K562 (cell line): ENCODE measurements at regions not wholly inside any gene's neighbourhood (a gene's known extent, or its start where the extent isn't known, plus 50 kb on each side); places are given as distances from the start of the nearest gene placed in this dataset.

Experiments used
- ATAC-seq: fragments of 200-7000 bp; cut with Tn5 transposase; 3 replicates; pipeline ENCODE4 v1.9.1; 2020; ENCODE audit warnings: moderate library complexity
- BruUV-seq: library from RNA; stranded (reverse); fragments of 400-500 nt; replicated peaks from 2 replicates; lab custom pipeline; 2021; lab: Mats Ljungman, UMichigan
- CTCF ChIA-PET: fragments of 300-600 bp; formaldehyde crosslinking; extraction: SDS; loops from one replicate; lab custom pipeline; 2021; ENCODE audit warnings: low intra/inter-chr PET ratio; lab: Yijun Ruan, JAX
- POLR2A ChIA-PET: fragments of 300-600, 350-650 bp; sonication (Branson Sonifier 250); formaldehyde crosslinking; extraction: SDS; loops from one replicate; lab custom pipeline; 2021; ENCODE audit warnings: antibody characterized with exemption, inconsistent platforms; lab: Yijun Ruan, JAX
- DNase-seq, 4 experiments: peaks; one replicate each; pipeline versions ENCODE4 v3.0.0 to v3.0.0-alpha.2; 2011 to 2018; ENCODE audit warnings: low spot score in 3 of 4, mixed read lengths in 3 of 4; ENCODE audit errors: extremely low read depth in 1 of 4
- FAIRE-seq: peaks from 2 replicates; lab custom pipeline; 2011; peaks lifted over from hg19 to GRCh38; lab: Jason Lieb, UNC
- H2AFZ ChIP-seq: 2 replicates; pipeline ENCODE4 v1.6.0; 2011; ENCODE audit warnings: low read depth, low read length, control low read depth, inconsistent platforms
- H3K27ac ChIP-seq: fragments of 200-600 bp; 3 replicates; pipeline ENCODE4 v1.8.0; 2011; ENCODE audit warnings: low read depth, mild to moderate bottlenecking, control low read depth, inconsistent platforms, low read length, moderate library complexity, mixed read lengths; ENCODE audit errors: extremely low read depth
- H3K27me3 ChIP-seq, 2 experiments: fragments of 300-600 bp in 1 of 2; 2 replicates in 1 of 2; 3 replicates in 1 of 2; pipeline versions ENCODE4 v1.6.0 to v1.8.0; 2011; ENCODE audit warnings: inconsistent platforms in 2 of 2, low read length in 2 of 2, mild to moderate bottlenecking in 1 of 2, mixed read lengths in 1 of 2, moderate library complexity in 1 of 2; ENCODE audit not compliant: control insufficient read depth in 2 of 2, insufficient read depth in 2 of 2
- H3K36me3 ChIP-seq: fragments of 300-600 bp; 3 replicates; pipeline ENCODE4 v1.8.0; 2011; ENCODE audit warnings: mild to moderate bottlenecking, low read length, inconsistent platforms; ENCODE audit not compliant: control insufficient read depth, insufficient read depth
- H3K4me1 ChIP-seq, 2 experiments: fragments of 200-600 bp in 1 of 2; replicated peaks in 1 of 2; 2 replicates in 1 of 2; 3 replicates in 1 of 2; pipeline versions ENCODE4 v1.5.1 to v1.8.0; 2011; ENCODE audit warnings: inconsistent platforms in 2 of 2, low read length in 2 of 2, mild to moderate bottlenecking in 1 of 2, mixed read lengths in 1 of 2, moderate library complexity in 1 of 2; ENCODE audit not compliant: control insufficient read depth in 2 of 2, insufficient read depth in 2 of 2
- H3K4me2 ChIP-seq: 2 replicates; pipeline ENCODE4 v1.6.1; 2011; ENCODE audit warnings: low read length, control low read depth, inconsistent platforms, mixed read lengths; ENCODE audit not compliant: insufficient read depth
- H3K4me3 ChIP-seq: fragments of 200-600 bp; sonication (generic), shearing (Covaris generic); 2 replicates; pipeline ENCODE4 v1.5.1; 2016; ENCODE audit warnings: control low read depth, inconsistent platforms
- H3K79me2 ChIP-seq: fragments of 200-600 bp; 3 replicates; pipeline ENCODE4 v1.8.0; 2011; ENCODE audit warnings: low read length, inconsistent platforms; ENCODE audit not compliant: control insufficient read depth, insufficient read depth
- H3K9ac ChIP-seq, 2 experiments: 2 replicates each; pipeline versions ENCODE4 v1.6.0 to v1.6.1; 2011; ENCODE audit warnings: low read depth in 2 of 2, low read length in 2 of 2, control low read depth in 1 of 2, inconsistent platforms in 1 of 2, mild to moderate bottlenecking in 1 of 2, mixed read lengths in 1 of 2; ENCODE audit not compliant: insufficient read depth in 1 of 2
- H3K9me1 ChIP-seq: one replicate; pipeline ENCODE4 v1.6.0; 2011; ENCODE audit warnings: inconsistent platforms, mild to moderate bottlenecking, low read length, moderate library complexity; ENCODE audit not compliant: control insufficient read depth, insufficient read depth
- H3K9me3 ChIP-seq: replicated peaks from 2 replicates; pipeline ENCODE4 v1.5.1; 2011; ENCODE audit warnings: low read depth, low read length, inconsistent platforms; ENCODE audit not compliant: control insufficient read depth, insufficient read depth
- H4K20me1 ChIP-seq: replicated peaks from 2 replicates; pipeline ENCODE4 v1.6.1; 2011; ENCODE audit warnings: low read length, inconsistent platforms, mixed read lengths; ENCODE audit not compliant: control insufficient read depth, insufficient read depth
- CBX1 ChIP-seq: sonication (generic); IDR thresholded peaks from 2 replicates; pipeline ENCODE4 v1.6.1; 2016; ENCODE audit warnings: antibody characterized with exemption, low read depth, mild to moderate bottlenecking
- CXXC5 ChIP-seq: fragments of 250-450 bp; sonication (Bioruptor Pico); IDR thresholded peaks from 2 replicates; pipeline ENCODE4 v1.8.0; 2022; ENCODE audit warnings: inconsistent platforms, mild to moderate bottlenecking, moderate library complexity
- MXD1 ChIP-seq: fragments of 250-450 bp; sonication (Bioruptor Pico); IDR thresholded peaks from 2 replicates; pipeline ENCODE4 v1.8.0; 2021; ENCODE audit warnings: borderline replicate concordance, mild to moderate bottlenecking, moderate library complexity; ENCODE audit not compliant: poor library complexity, severe bottlenecking
- NUFIP1 ChIP-seq: fragments of 450-650 bp; IDR thresholded peaks from 2 replicates; pipeline ENCODE4 v1.6.1; 2018; ENCODE audit not compliant: partially characterized antibody
- OTX1 ChIP-seq: fragments of 450-650 bp; formaldehyde crosslinking; IDR thresholded peaks from 2 replicates; pipeline ENCODE4 v1.4.0; 2022; ENCODE audit warnings: mild to moderate bottlenecking
- SMAD4 ChIP-seq: fragments of 250-450 bp; sonication (Bioruptor Pico); conservative IDR thresholded peaks from 2 replicates; pipeline ENCODE4 v1.8.0; 2021; ENCODE audit warnings: inconsistent platforms, mild to moderate bottlenecking, moderate library complexity
- STAG1 ChIP-seq: sonication (generic); formaldehyde crosslinking; IDR thresholded peaks from 2 replicates; pipeline ENCODE4 v1.5.0; 2020; ENCODE audit warnings: missing genetic modification reagents, borderline replicate concordance
- TCF7 ChIP-seq: sonication (generic); IDR thresholded peaks from 2 replicates; pipeline ENCODE4 v1.6.1; 2016; ENCODE audit warnings: antibody characterized with exemption, borderline replicate concordance
- U2AF2 ChIP-seq: fragments of 200-400 bp; formaldehyde crosslinking; optimal IDR thresholded peaks from 2 replicates; pipeline ENCODE3; 2017; ENCODE audit warnings: low read depth, mild to moderate bottlenecking, low read length
- ZNF124 ChIP-seq: sonication (generic); formaldehyde crosslinking; IDR thresholded peaks from 2 replicates; pipeline ENCODE4 v1.8.1; 2022; ENCODE audit warnings: missing genetic modification reagents
- ZNF212 ChIP-seq: fragments of 450-650 bp; formaldehyde crosslinking; IDR thresholded peaks from 2 replicates; pipeline ENCODE4 v1.4.0; 2020; ENCODE audit warnings: mild to moderate bottlenecking
- ZNF263 ChIP-seq: sonication (generic); formaldehyde crosslinking; IDR thresholded peaks from 2 replicates; pipeline ENCODE4 v1.8.0; 2022; ENCODE audit warnings: mild to moderate bottlenecking, missing genetic modification reagents, borderline replicate concordance
- ZNF3 ChIP-seq: fragments of 250-450 bp; sonication (Bioruptor Pico); IDR thresholded peaks from 2 replicates; pipeline ENCODE4 v1.5.0; 2021; ENCODE audit warnings: mild to moderate bottlenecking, moderate library complexity
- ZNF395 ChIP-seq: fragments of 200-800 bp; sonication (Bioruptor generic); IDR thresholded peaks from 2 replicates; pipeline ENCODE4 v1.6.1; 2017; ENCODE audit warnings: missing genetic modification characterization, missing compliant biosample characterization
- WGBS: fragments of 100-300 bp; shearing (Covaris generic); methylation state at CpG from one replicate; pipeline ENCODE4 v1.1.6; 2016; ENCODE audit warnings: low coverage, mixed read lengths; ENCODE audit not compliant: insufficient coverage; ENCODE audit errors: missing lambda C conversion rate; 5-methylcytosine and 5-hydroxymethylcytosine counted together
- in situ Hi-C: fragments of 300-500 bp; cut with MboI; formaldehyde crosslinking; loops from 4 replicates; pipeline ENCODE4 v1.15.0; 2018; ENCODE audit warnings: inconsistent platforms, mixed read lengths
- intact Hi-C: fragments of 100-400 bp; cut with micrococcal nuclease; formaldehyde crosslinking; loops from 2 replicates; pipeline ENCODE4 v1.14.2; 2022
- TF ChIP-seq, protein P1 (sequence below), 2 experiments: fragments of 250-450 bp in 1 of 2; fragments of 450-650 bp in 1 of 2; sonication (Bioruptor Pico) in 1 of 2; IDR thresholded peaks; 2 replicates each; pipeline versions ENCODE4 v1.6.1 to v1.8.0; 2016 to 2021; ENCODE audit warnings: mild to moderate bottlenecking in 2 of 2, moderate library complexity in 2 of 2, missing compliant biosample characterization in 1 of 2, missing genetic modification characterization in 1 of 2

DNA sequence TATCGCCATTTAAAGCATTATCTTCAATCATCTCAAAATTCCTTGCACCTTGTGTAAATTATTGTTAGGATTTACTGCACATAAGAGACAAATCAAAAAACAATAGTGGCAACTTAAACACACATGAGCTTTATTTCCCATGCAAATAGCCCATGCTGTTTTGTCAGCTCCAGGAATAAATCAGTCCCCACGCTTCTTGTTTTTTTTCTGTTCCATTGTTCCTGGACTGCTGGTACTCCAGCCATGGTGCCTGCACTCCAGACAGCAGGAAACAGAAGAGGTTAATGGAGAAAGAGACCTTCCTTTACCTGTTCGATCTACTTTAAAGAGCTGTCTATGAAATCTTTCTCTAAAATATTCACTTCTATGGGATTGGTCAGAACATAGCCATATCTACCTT, 1515.7 kb upstream of the TENM3 start:
- H3K9ac ChIP-seq, result no peak overlapping the region
- in situ Hi-C loops (no loop called here), intact Hi-C loops (no loop called here)
- no peaks in the 10 kb centered on the region for H4K20me1 ChIP-seq
- TF ChIP-seq CBX1 (no peak), SMAD4 (CRISPR knock-in tag) (no peak), ZNF263 (CRISPR knock-in tag) (no peak), MXD1 (CRISPR knock-in tag) (no peak), NUFIP1 (no peak), CXXC5 (no peak), ZNF124 (CRISPR knock-in tag) (no peak), ZNF395 (CRISPR knock-in tag) (no peak), TCF7 (no peak), U2AF2 (no peak), STAG1 (CRISPR knock-in tag) (no peak), ZNF3 (CRISPR knock-in tag) (no peak), ZNF212 (CRISPR knock-in tag) (no peak), OTX1 (CRISPR knock-in tag) (no peak)
- TF ChIP-seq, protein P1, sequence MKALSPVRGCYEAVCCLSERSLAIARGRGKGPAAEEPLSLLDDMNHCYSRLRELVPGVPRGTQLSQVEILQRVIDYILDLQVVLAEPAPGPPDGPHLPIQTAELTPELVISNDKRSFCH (CRISPR knock-in tag; IDR thresholded peaks at IDR 0.05), result no peak
- TF ChIP-seq, protein P1 (tag; IDR thresholded peaks at IDR 0.05), result no peak
- ChIA-PET CTCF (no interaction called here), POLR2A (no interaction called here)
- H3K4me2 ChIP-seq, result no peak overlapping the region
- no peak overlapping the region for H2AFZ ChIP-seq
- FAIRE-seq (no peak), ATAC-seq (no peak), DNase-seq (no peak)
- BruUV-seq, result no TSS peak
- no peaks in the 10 kb centered on the region for H3K36me3 ChIP-seq
- H3K4me1 ChIP-seq, result no peaks in the 10 kb centered on the region
- no peaks in the 10 kb centered on the region for H3K9me3 ChIP-seq
- no peaks in the 10 kb centered on the region for H3K9me1 ChIP-seq
- H3K27me3 ChIP-seq, result no peaks in the 10 kb centered on the region
- WGBS, result 2% methylated on average over 3 of the region's 3 CpGs
- no peak overlapping the region for H3K4me3 ChIP-seq
- no peaks in the 10 kb centered on the region for H3K79me2 ChIP-seq
- no peak overlapping the region for H3K27ac ChIP-seq
